Astrocyte (in vitro differentiated cells and primary cell): ENCODE measurements at regions not wholly inside any gene's neighbourhood (a gene's known extent, or its start where the extent isn't known, plus 50 kb on each side); places are given as distances from the start of the nearest gene placed in this dataset.

ENCODE experiments used
- DNase-seq: peaks from one replicate; pipeline ENCODE4 v3.0.0-alpha.2; 2010; ENCODE audit warnings: low read depth
- FAIRE-seq: peaks from 2 replicates; lab custom pipeline; 2011; peaks lifted over from hg19 to GRCh38; lab: Jason Lieb, UNC
- H2AFZ ChIP-seq: 2 replicates; pipeline ENCODE4 v1.6.0; 2012; ENCODE audit warnings: low read depth, low read length, inconsistent platforms
- H3K27ac ChIP-seq: 2 replicates; pipeline ENCODE4 v1.5.1; 2011; ENCODE audit warnings: low read depth, low read length, inconsistent platforms
- H3K27me3 ChIP-seq: 2 replicates; pipeline ENCODE4 v1.6.0; 2011; ENCODE audit warnings: low read length, inconsistent platforms; ENCODE audit not compliant: insufficient read depth
- H3K36me3 ChIP-seq: 2 replicates; pipeline ENCODE4 v1.5.1; 2011; ENCODE audit warnings: low read length, inconsistent platforms; ENCODE audit not compliant: insufficient read depth
- H3K4me1 ChIP-seq: 2 replicates; pipeline ENCODE4 v1.5.1; 2011; ENCODE audit warnings: low read length, inconsistent platforms; ENCODE audit not compliant: insufficient read depth
- H3K4me2 ChIP-seq: 2 replicates; pipeline ENCODE4 v1.6.0; 2012; ENCODE audit warnings: low read length, inconsistent platforms
- H3K4me3 ChIP-seq: 2 replicates; pipeline ENCODE4 v1.5.1; 2011; ENCODE audit warnings: low read depth, mild to moderate bottlenecking, low read length, inconsistent platforms; ENCODE audit not compliant: insufficient read depth
- H3K79me2 ChIP-seq: 2 replicates; pipeline ENCODE4 v1.6.0; 2012; ENCODE audit warnings: mild to moderate bottlenecking, low read length, inconsistent platforms; ENCODE audit not compliant: insufficient read depth
- H3K9ac ChIP-seq: 2 replicates; pipeline ENCODE4 v1.6.0; 2012; ENCODE audit warnings: mild to moderate bottlenecking, low read length, inconsistent platforms
- H3K9me3 ChIP-seq: 2 replicates; pipeline ENCODE4 v1.5.1; 2012; ENCODE audit warnings: low read depth, mild to moderate bottlenecking, low read length, inconsistent platforms; ENCODE audit not compliant: insufficient read depth
- H4K20me1 ChIP-seq: 2 replicates; pipeline ENCODE4 v1.6.0; 2012; ENCODE audit warnings: low read length, inconsistent platforms; ENCODE audit not compliant: insufficient read depth
- H3K27ac Mint-ChIP-seq: one replicate; pipeline ENCODE4 v1.8.0; 2021; ENCODE audit warnings: mild to moderate bottlenecking, mixed read lengths; ENCODE audit not compliant: unreplicated experiment
- H3K27me3 Mint-ChIP-seq: one replicate; pipeline ENCODE4 v1.8.0; 2021; ENCODE audit warnings: low read depth, mixed read lengths; ENCODE audit not compliant: unreplicated experiment
- H3K36me3 Mint-ChIP-seq: one replicate; pipeline ENCODE4 v1.8.0; 2021; ENCODE audit warnings: low read depth, mixed read lengths; ENCODE audit not compliant: unreplicated experiment
- H3K4me1 Mint-ChIP-seq: one replicate; pipeline ENCODE4 v1.8.0; 2021; ENCODE audit warnings: low read depth, mixed read lengths; ENCODE audit not compliant: unreplicated experiment
- H3K4me3 Mint-ChIP-seq: one replicate; pipeline ENCODE4 v1.8.0; 2021; ENCODE audit warnings: mild to moderate bottlenecking, moderate library complexity, mixed read lengths; ENCODE audit not compliant: unreplicated experiment
- H3K9me3 Mint-ChIP-seq: one replicate; pipeline ENCODE4 v1.8.0; 2021; ENCODE audit warnings: mild to moderate bottlenecking, mixed read lengths; ENCODE audit not compliant: unreplicated experiment
- CTCF ChIP-seq: IDR thresholded peaks from 2 replicates; pipeline ENCODE4 v1.5.1; 2011; ENCODE audit warnings: low read depth, mild to moderate bottlenecking, inconsistent platforms, low read length, moderate library complexity; ENCODE audit not compliant: insufficient read depth
- EZH2 ChIP-seq: IDR thresholded peaks from 2 replicates; pipeline ENCODE4 v1.6.1; 2012; ENCODE audit warnings: mild to moderate bottlenecking, low read length, inconsistent platforms; ENCODE audit not compliant: insufficient read depth

- Histone ChIP-seq H3K4me3 (no peak overlapping the region), H3K9me3 (no peaks in the 10 kb centered on the region), H4K20me1 (no peaks in the 10 kb centered on the region), H3K27me3 (no peaks in the 10 kb centered on the region), H3K27ac (no peak overlapping the region), H2AFZ (no peak overlapping the region), H3K36me3 (no peaks in the 10 kb centered on the region), H3K4me1 (no peaks in the 10 kb centered on the region), H3K9ac (no peak overlapping the region), H3K79me2 (no peaks in the 10 kb centered on the region), H3K4me2 (no peak overlapping the region)
- peaks cover 2% of the 10 kb centered on the region for H3K9me3 Mint-ChIP-seq
- no peak for TF ChIP-seq CTCF
- no peak for TF ChIP-seq EZH2
- no peak for FAIRE-seq
- H3K27ac Mint-ChIP-seq, result no peak overlapping the region
- H3K4me3 Mint-ChIP-seq, result no peak overlapping the region
- H3K36me3 Mint-ChIP-seq, result no peaks in the 10 kb centered on the region
- H3K27me3 Mint-ChIP-seq, result no peaks in the 10 kb centered on the region
- H3K4me1 Mint-ChIP-seq, result no peaks in the 10 kb centered on the region
- no peak for DNase-seq
Observed at GRCh38 chr6:145374570-145374969, 360.8 kb downstream of the EPM2A start.

GRCh38 chr6:145375502-145375901 lies 359.8 kb downstream of the EPM2A start:
- Mint-ChIP-seq H3K36me3 (no peaks in the 10 kb centered on the region), H3K4me1 (no peaks in the 10 kb centered on the region), H3K27ac (no peak overlapping the region), H3K27me3 (no peaks in the 10 kb centered on the region), H3K4me3 (no peak overlapping the region), H3K9me3 (peaks cover 2% of the 10 kb centered on the region)
- H3K27ac ChIP-seq, result no peak overlapping the region
- H3K36me3 ChIP-seq, result no peaks in the 10 kb centered on the region
- no peaks in the 10 kb centered on the region for H3K4me1 ChIP-seq
- no peaks in the 10 kb centered on the region for H4K20me1 ChIP-seq
- no peak overlapping the region for H3K9ac ChIP-seq
- DNase-seq, result no peak
- H3K4me3 ChIP-seq, result no peak overlapping the region
- no peak overlapping the region for H2AFZ ChIP-seq
- no peak for TF ChIP-seq EZH2
- no peak for TF ChIP-seq CTCF
- no peak overlapping the region for H3K4me2 ChIP-seq
- no peaks in the 10 kb centered on the region for H3K79me2 ChIP-seq
- no peaks in the 10 kb centered on the region for H3K9me3 ChIP-seq
- H3K27me3 ChIP-seq, result no peaks in the 10 kb centered on the region
- FAIRE-seq, result no peak

- Histone ChIP-seq H3K36me3 (no peaks in the 10 kb centered on the region), H3K27me3 (no peaks in the 10 kb centered on the region), H4K20me1 (no peaks in the 10 kb centered on the region), H3K4me1 (no peaks in the 10 kb centered on the region), H3K79me2 (no peaks in the 10 kb centered on the region), H3K4me3 (no peak overlapping the region), H3K9ac (no peak overlapping the region), H3K27ac (no peak overlapping the region), H2AFZ (no peak overlapping the region), H3K4me2 (no peak overlapping the region), H3K9me3 (no peaks in the 10 kb centered on the region)
- FAIRE-seq, result no peak
- no peaks in the 10 kb centered on the region for H3K4me1 Mint-ChIP-seq
- H3K9me3 Mint-ChIP-seq, result peaks cover 2% of the 10 kb centered on the region
- no peak for DNase-seq
- no peaks in the 10 kb centered on the region for H3K27me3 Mint-ChIP-seq
- no peak overlapping the region for H3K27ac Mint-ChIP-seq
- TF ChIP-seq EZH2 (no peak), CTCF (no peak)
- no peak overlapping the region for H3K4me3 Mint-ChIP-seq
- H3K36me3 Mint-ChIP-seq, result no peaks in the 10 kb centered on the region
Observed at GRCh38 chr6:145380186-145380585, 355.1 kb downstream of the EPM2A start.
